Head of caudate nucleus (tissue), 42 donors: ENCODE measurements at regions not wholly inside any gene's neighbourhood (a gene's known extent, or its start where the extent isn't known, plus 50 kb on each side); places are given as distances from the start of the nearest gene placed in this dataset.

Experiments
- DNase-seq, 42 donors: peaks; one replicate each; pipeline versions ENCODE4 v3.0.0 to v3.0.0-alpha.2; 2020 to 2021; ENCODE audit warnings: mixed read lengths in 7 of 42
- intact Hi-C: fragments of 100-400 bp; cut with DNase I; formaldehyde crosslinking; loops from one replicate; pipeline ENCODE4 v1.15.0; 2022

- DNase-seq: peak in 13 of 42 donors; percentile 10 to 73 (median 42)
- intact Hi-C loops: no loop called here
Observed at GRCh38 chr14:98966016-98966415, 306.0 kb downstream of the BCL11B start.

- intact Hi-C loops: no loop called here
- DNase-seq: no peak
Observed at GRCh38 chr14:98966475-98967162, 305.4 kb downstream of the BCL11B start.

GRCh38 chr14:98974113-98974512 is 297.9 kb downstream of the BCL11B start:
- intact Hi-C loops: no loop called here
- DNase-seq: no peak

GRCh38 chr14:98976271-98976670 is 295.7 kb downstream of the BCL11B start:
- intact Hi-C loops: no loop called here

GRCh38 chr14:98977451-98977850 is 294.5 kb downstream of the BCL11B start:
- intact Hi-C loops: no loop called here
- DNase-seq: no peak

More at GRCh38 chr14:98976271-98976670, 295.7 kb downstream of the BCL11B start:
- DNase-seq: no peak

GRCh38 chr14:98982986-98983385 is 289.0 kb downstream of the BCL11B start:
- intact Hi-C loops: no loop called here

GRCh38 chr14:98984027-98984718 is 287.8 kb downstream of the BCL11B start:
- DNase-seq: no peak
- intact Hi-C loops: no loop called here

More at GRCh38 chr14:98982986-98983385, 289.0 kb downstream of the BCL11B start:
- no peak for DNase-seq

- DNase-seq: no peak
- intact Hi-C loops: no loop called here
Observed at GRCh38 chr14:98984719-98985041, 287.3 kb downstream of the BCL11B start.

GRCh38 chr14:98993818-98994217 is 278.2 kb downstream of the BCL11B start:
- no peak for DNase-seq
- intact Hi-C loops: no loop called here

- intact Hi-C loops: no loop called here
- DNase-seq: no peak
Observed at GRCh38 chr14:98994561-98994960, 277.4 kb downstream of the BCL11B start.

- no peak for DNase-seq
Observed at GRCh38 chr14:98997526-98998205, 274.3 kb downstream of the BCL11B start.

GRCh38 chr14:98999345-98999744 is 272.7 kb downstream of the BCL11B start:
- intact Hi-C loops: no loop called here
- no peak for DNase-seq

More at GRCh38 chr14:98997526-98998205, 274.3 kb downstream of the BCL11B start:
- intact Hi-C loops: no loop called here

- no peak for DNase-seq
- intact Hi-C loops: no loop called here
Observed at GRCh38 chr14:98999901-99000300, 272.1 kb downstream of the BCL11B start.

GRCh38 chr14:99001241-99001640 is 270.8 kb downstream of the BCL11B start:
- no peak for DNase-seq
- intact Hi-C loops: no loop called here

- intact Hi-C loops: no loop called here
- DNase-seq: no peak
Observed at GRCh38 chr14:99003646-99004045, 268.4 kb downstream of the BCL11B start.

- intact Hi-C loops: no loop called here
- DNase-seq: no peak
Observed at GRCh38 chr14:99004112-99004511, 267.9 kb downstream of the BCL11B start.

- intact Hi-C loops: no loop called here
Observed at GRCh38 chr14:99006276-99006675, 265.7 kb downstream of the BCL11B start.

GRCh38 chr14:99007795-99008194 is 264.2 kb downstream of the BCL11B start:
- intact Hi-C loops: no loop called here
- DNase-seq: no peak

More at GRCh38 chr14:99006276-99006675, 265.7 kb downstream of the BCL11B start:
- no peak for DNase-seq

- DNase-seq: no peak
- intact Hi-C loops: no loop called here
Observed at GRCh38 chr14:99009871-99010270, 262.1 kb downstream of the BCL11B start.

GRCh38 chr14:99011385-99011784 is 260.6 kb downstream of the BCL11B start:
- intact Hi-C loops: no loop called here
- DNase-seq: no peak
